SU-DHL-6 (cell line): ENCODE measurements at regions not wholly inside any gene's neighbourhood (a gene's known extent, or its start where the extent isn't known, plus 50 kb on each side); places are given as distances from the start of the nearest gene placed in this dataset.

Experiments used
- H2AFZ ChIP-seq: fragments of 200-600 bp; sonication (generic); 2 replicates; pipeline ENCODE4 v1.6.1; 2014; ENCODE audit warnings: low read depth, mild to moderate bottlenecking, moderate library complexity, mixed read lengths, antibody characterized with exemption, low read length; ENCODE audit not compliant: severe bottlenecking
- H3F3A ChIP-seq: fragments of 200-600 bp; shearing (Covaris generic); 2 replicates; pipeline ENCODE4 v1.6.0; 2016; ENCODE audit warnings: antibody characterized with exemption, mild to moderate bottlenecking; ENCODE audit not compliant: insufficient read depth
- H3K27ac ChIP-seq: fragments of 200-600 bp; sonication (generic); 2 replicates; pipeline ENCODE4 v1.5.1; 2016; ENCODE audit warnings: low read depth, mild to moderate bottlenecking, low read length, moderate library complexity, mixed read lengths
- H3K27me3 ChIP-seq: fragments of 200-600 bp; sonication (generic), shearing (Covaris generic); 2 replicates; pipeline ENCODE4 v1.6.0; 2014; ENCODE audit warnings: mild to moderate bottlenecking, low read length
- H3K36me3 ChIP-seq: fragments of 200-600 bp; sonication (generic); 2 replicates; pipeline ENCODE4 v1.6.1; 2014; ENCODE audit warnings: mild to moderate bottlenecking, low read length, mixed read lengths
- H3K4me2 ChIP-seq: fragments of 300-600, 200-600 bp; shearing (Covaris generic), sonication (generic); 2 replicates; pipeline ENCODE4 v1.6.0; 2014; ENCODE audit warnings: low read length, low read depth, mild to moderate bottlenecking; ENCODE audit not compliant: poor library complexity, severe bottlenecking
- H3K4me3 ChIP-seq: fragments of 200-600 bp; sonication (generic); 2 replicates; pipeline ENCODE4 v1.5.1; 2014; ENCODE audit warnings: antibody characterized with exemption, low read length, mild to moderate bottlenecking, mixed read lengths; ENCODE audit not compliant: insufficient read depth, poor library complexity, severe bottlenecking
- H3K79me2 ChIP-seq: fragments of 200-600 bp; sonication (generic); 2 replicates; pipeline ENCODE4 v1.6.1; 2014; ENCODE audit warnings: mild to moderate bottlenecking, low read length, moderate library complexity; ENCODE audit not compliant: insufficient read depth
- H3K9ac ChIP-seq: fragments of 200-600 bp; sonication (generic); 2 replicates; pipeline ENCODE4 v1.7.0; 2014; ENCODE audit warnings: mild to moderate bottlenecking, low read length
- H3K9me2 ChIP-seq: fragments of 200-600 bp; sonication (generic); replicated peaks from 2 replicates; pipeline ENCODE4 v1.6.1; 2014; ENCODE audit warnings: low read length; ENCODE audit not compliant: insufficient read depth
- H3K9me3 ChIP-seq: fragments of 200-600 bp; sonication (generic); 2 replicates; pipeline ENCODE4 v1.6.1; 2014; ENCODE audit warnings: low read length, mixed read lengths; ENCODE audit not compliant: insufficient read depth
- H4K20me1 ChIP-seq: fragments of 200-600 bp; sonication (generic); 2 replicates; pipeline ENCODE4 v1.6.1; 2014; ENCODE audit warnings: low read depth, mild to moderate bottlenecking, antibody characterized with exemption, low read length, moderate library complexity, mixed read lengths
- EZH2phosphoT487 ChIP-seq: fragments of 200-600 bp; sonication (generic), shearing (Covaris generic); conservative IDR thresholded peaks from 2 replicates; pipeline ENCODE4 v1.6.1; 2018; ENCODE audit warnings: mild to moderate bottlenecking, antibody characterized with exemption, low read length, moderate library complexity, mixed read lengths
- TF ChIP-seq, protein P1 (sequence below): fragments of 200-600 bp; sonication (generic); IDR thresholded peaks from one replicate; pipeline ENCODE4 v1.5.1; 2017; ENCODE audit warnings: antibody characterized with exemption, mild to moderate bottlenecking, low read length, moderate library complexity; ENCODE audit not compliant: insufficient read depth, poor library complexity, severe bottlenecking

DNA sequence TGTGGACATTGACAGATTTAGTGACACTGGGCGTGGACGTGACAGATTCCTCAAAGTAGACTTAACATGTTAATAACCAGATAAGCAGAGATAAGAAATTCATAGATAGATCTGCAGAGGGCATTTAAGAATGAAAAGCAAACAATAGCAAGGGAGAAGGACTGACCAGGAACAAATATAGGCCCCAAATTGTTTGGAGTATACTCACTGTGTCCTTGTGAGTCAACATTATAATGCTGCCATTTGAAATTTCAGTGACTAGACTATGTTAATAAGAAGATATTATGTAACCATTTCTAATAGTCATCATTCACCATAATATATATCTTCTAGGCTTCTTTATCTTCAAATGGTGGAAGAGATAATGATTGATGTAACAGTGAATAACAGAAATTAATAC lies 78.1 kb upstream of the SLC38A11 start:
- Histone ChIP-seq H4K20me1 (no peaks in the 10 kb centered on the region), H3K4me3 (no peak overlapping the region), H3K27me3 (no peaks in the 10 kb centered on the region), H3K9ac (no peak overlapping the region), H3K36me3 (no peaks in the 10 kb centered on the region), H3K9me2 (no peaks in the 10 kb centered on the region), H3K9me3 (no peaks in the 10 kb centered on the region), H2AFZ (no peak overlapping the region), H3F3A (no peaks in the 10 kb centered on the region), H3K4me2 (no peak overlapping the region), H3K27ac (no peak overlapping the region), H3K79me2 (no peaks in the 10 kb centered on the region)
- TF ChIP-seq, protein P1, sequence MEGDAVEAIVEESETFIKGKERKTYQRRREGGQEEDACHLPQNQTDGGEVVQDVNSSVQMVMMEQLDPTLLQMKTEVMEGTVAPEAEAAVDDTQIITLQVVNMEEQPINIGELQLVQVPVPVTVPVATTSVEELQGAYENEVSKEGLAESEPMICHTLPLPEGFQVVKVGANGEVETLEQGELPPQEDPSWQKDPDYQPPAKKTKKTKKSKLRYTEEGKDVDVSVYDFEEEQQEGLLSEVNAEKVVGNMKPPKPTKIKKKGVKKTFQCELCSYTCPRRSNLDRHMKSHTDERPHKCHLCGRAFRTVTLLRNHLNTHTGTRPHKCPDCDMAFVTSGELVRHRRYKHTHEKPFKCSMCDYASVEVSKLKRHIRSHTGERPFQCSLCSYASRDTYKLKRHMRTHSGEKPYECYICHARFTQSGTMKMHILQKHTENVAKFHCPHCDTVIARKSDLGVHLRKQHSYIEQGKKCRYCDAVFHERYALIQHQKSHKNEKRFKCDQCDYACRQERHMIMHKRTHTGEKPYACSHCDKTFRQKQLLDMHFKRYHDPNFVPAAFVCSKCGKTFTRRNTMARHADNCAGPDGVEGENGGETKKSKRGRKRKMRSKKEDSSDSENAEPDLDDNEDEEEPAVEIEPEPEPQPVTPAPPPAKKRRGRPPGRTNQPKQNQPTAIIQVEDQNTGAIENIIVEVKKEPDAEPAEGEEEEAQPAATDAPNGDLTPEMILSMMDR, result no peak
- no peak for TF ChIP-seq EZH2phosphoT487

DNA sequence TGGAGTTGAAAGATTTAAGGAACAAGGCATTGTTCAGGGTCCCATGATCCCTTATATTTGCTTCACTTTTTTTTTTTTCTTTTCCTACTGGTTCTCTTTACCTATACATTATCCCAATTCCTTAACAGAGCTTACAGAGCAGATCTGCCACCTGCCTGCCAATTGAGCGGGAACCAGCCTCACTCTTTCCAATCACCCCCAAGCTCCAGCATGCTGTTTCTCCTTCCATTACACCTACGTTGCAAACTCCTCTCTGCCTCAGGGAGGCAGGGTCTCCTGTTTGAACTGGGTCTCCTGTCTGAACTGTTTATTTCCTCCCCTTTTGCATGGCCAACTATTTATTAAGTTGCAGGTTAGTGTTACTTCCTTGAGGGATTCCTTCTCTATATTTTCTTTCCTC lies 77.2 kb upstream of the SLC38A11 start:
- no peak overlapping the region for H3K27ac ChIP-seq
- no peaks in the 10 kb centered on the region for H3K27me3 ChIP-seq
- H3F3A ChIP-seq, result no peaks in the 10 kb centered on the region
- no peak overlapping the region for H3K4me2 ChIP-seq
- H4K20me1 ChIP-seq, result no peaks in the 10 kb centered on the region
- H3K9me3 ChIP-seq, result no peaks in the 10 kb centered on the region
- H3K9me2 ChIP-seq, result no peaks in the 10 kb centered on the region
- H3K4me3 ChIP-seq, result no peak overlapping the region
- TF ChIP-seq, protein P1, result no peak
- TF ChIP-seq EZH2phosphoT487, result no peak
- H3K9ac ChIP-seq, result no peak overlapping the region
- no peak overlapping the region for H2AFZ ChIP-seq
- no peaks in the 10 kb centered on the region for H3K79me2 ChIP-seq
- no peaks in the 10 kb centered on the region for H3K36me3 ChIP-seq

DNA sequence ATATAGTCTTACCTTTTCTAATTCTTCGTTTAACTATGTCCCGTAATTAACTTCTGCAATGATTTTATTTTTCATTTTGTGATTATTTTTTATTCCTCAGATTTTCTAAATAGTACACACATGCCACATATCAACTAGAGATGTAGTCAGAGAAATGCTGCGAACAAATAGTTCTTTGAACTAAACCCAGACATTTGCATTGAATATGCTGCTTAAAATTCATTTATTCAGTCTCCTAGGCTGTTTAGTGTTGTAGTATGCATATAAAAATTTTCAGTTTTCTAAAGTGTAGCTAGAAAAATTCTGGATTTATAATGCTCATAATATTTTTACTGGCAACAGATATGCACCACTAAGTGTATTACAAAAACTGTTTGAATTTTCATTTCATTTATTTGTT lies 68.9 kb upstream of the SLC38A11 start:
- no peak overlapping the region for H3K4me3 ChIP-seq
- H3K9me3 ChIP-seq, result no peaks in the 10 kb centered on the region
- TF ChIP-seq, protein P1, result no peak
- TF ChIP-seq EZH2phosphoT487, result no peak
- H3K36me3 ChIP-seq, result no peaks in the 10 kb centered on the region
- no peak overlapping the region for H3K9ac ChIP-seq
- no peaks in the 10 kb centered on the region for H3K9me2 ChIP-seq
- H3F3A ChIP-seq, result no peaks in the 10 kb centered on the region
- no peaks in the 10 kb centered on the region; the same call in 1 of the 2 replicates for H3K27me3 ChIP-seq
- H4K20me1 ChIP-seq, result no peaks in the 10 kb centered on the region
- no peaks in the 10 kb centered on the region for H3K79me2 ChIP-seq
- no peak overlapping the region for H3K27ac ChIP-seq
- no peak overlapping the region for H2AFZ ChIP-seq
- H3K4me2 ChIP-seq, result no peak overlapping the region

DNA sequence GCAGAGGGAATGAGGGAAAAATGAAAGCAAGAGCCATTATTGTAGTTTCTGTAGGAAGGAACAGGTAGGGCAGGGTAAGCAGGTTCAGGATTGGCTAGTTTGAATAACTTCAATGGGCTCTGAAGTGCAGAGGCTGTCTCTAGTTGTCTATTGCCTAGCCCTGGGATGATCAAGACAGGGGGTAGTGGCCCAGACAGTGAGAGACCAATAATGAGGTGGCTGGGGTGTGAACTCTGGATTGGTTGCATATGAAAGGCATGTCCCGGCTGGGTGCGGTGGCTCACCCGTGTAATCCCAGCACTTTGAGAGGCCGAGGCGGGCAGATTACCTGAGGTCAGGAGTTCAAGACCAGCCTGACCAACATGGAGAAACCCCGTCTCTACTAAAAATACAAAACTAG lies 67.5 kb upstream of the SLC38A11 start:
- TF ChIP-seq EZH2phosphoT487, result no peak
- TF ChIP-seq, protein P1, result no peak
- Histone ChIP-seq H3K9ac (no peak overlapping the region), H2AFZ (no peak overlapping the region), H3K4me3 (no peak overlapping the region), H3K27ac (no peak overlapping the region), H3K36me3 (no peaks in the 10 kb centered on the region), H3F3A (no peaks in the 10 kb centered on the region), H3K9me3 (no peaks in the 10 kb centered on the region), H3K79me2 (no peaks in the 10 kb centered on the region), H3K4me2 (no peak overlapping the region), H3K27me3 (no peaks in the 10 kb centered on the region; the same call in 1 of the 2 replicates), H4K20me1 (no peaks in the 10 kb centered on the region), H3K9me2 (no peaks in the 10 kb centered on the region)
